HEK293T (cell line): ENCODE measurements at regions not wholly inside any gene's neighbourhood (a gene's known extent, or its start where the extent isn't known, plus 50 kb on each side); places are given as distances from the start of the nearest gene placed in this dataset.

Experiments used
- ARNT ChIP-seq: fragments of 450-650 bp; IDR thresholded peaks from 2 replicates; pipeline ENCODE4 v1.6.1; 2017; ENCODE audit warnings: mild to moderate bottlenecking
- BHLHE40 ChIP-seq: fragments of 450-650 bp; IDR thresholded peaks from 2 replicates; pipeline ENCODE4 v1.6.1; 2016; ENCODE audit warnings: mild to moderate bottlenecking, moderate library complexity, borderline replicate concordance
- ELF4 ChIP-seq: fragments of 450-650 bp; IDR thresholded peaks from 2 replicates; pipeline ENCODE4 v1.6.1; 2017; ENCODE audit warnings: antibody characterized with exemption
- FOXK2 ChIP-seq: fragments of 450-650 bp; IDR thresholded peaks from 2 replicates; pipeline ENCODE4 v1.6.1; 2016; ENCODE audit warnings: mild to moderate bottlenecking
- FOXM1 ChIP-seq: fragments of 450-650 bp; IDR thresholded peaks from 2 replicates; pipeline ENCODE4 v1.6.1; 2017; ENCODE audit warnings: mild to moderate bottlenecking, borderline replicate concordance
- HDGF ChIP-seq: fragments of 450-650 bp; IDR thresholded peaks from 2 replicates; pipeline ENCODE4 v1.6.1; 2017; ENCODE audit warnings: antibody characterized with exemption, borderline replicate concordance
- NFRKB ChIP-seq: fragments of 450-650 bp; IDR thresholded peaks from 2 replicates; pipeline ENCODE4 v1.6.1; 2016; ENCODE audit warnings: mild to moderate bottlenecking, moderate library complexity
- SUZ12 ChIP-seq: fragments of 450-650 bp; IDR thresholded peaks from 2 replicates; pipeline ENCODE4 v1.6.1; 2016; ENCODE audit warnings: mild to moderate bottlenecking
- TARDBP ChIP-seq: fragments of 450-650 bp; IDR thresholded peaks from 2 replicates; pipeline ENCODE4 v1.6.1; 2016

- TF ChIP-seq ELF4, result no peak
- no peak for TF ChIP-seq HDGF
- no peak for TF ChIP-seq BHLHE40
- TF ChIP-seq NFRKB, result no peak
- TF ChIP-seq FOXM1, result no peak
- TF ChIP-seq TARDBP, result no peak
- no peak for TF ChIP-seq ARNT
- TF ChIP-seq FOXK2, result no peak
- no peak for TF ChIP-seq SUZ12
Observed at GRCh38 chr15:91484141-91484540, 369.4 kb upstream of the SLCO3A1 start.
